ENCODE measurements at regions not wholly inside any gene's neighbourhood (a gene's known extent, or its start where the extent isn't known, plus 50 kb on each side); places are given as distances from the start of the nearest gene placed in this dataset.

- no peak for TF ChIP-seq CTCF (IDR thresholded peaks at IDR 0.05)
- no peaks in the 10 kb centered on the region for H3K9me3 ChIP-seq
- no peaks in the 10 kb centered on the region for H3K27me3 ChIP-seq
- intact Hi-C loops (cut with DNase I): no loop called here
- H3K27ac ChIP-seq: no peak overlapping the region
- DNase-seq: no peak
- H3K4me1 ChIP-seq (ENCODE audit: insufficient read depth): peaks cover 4% of the 10 kb centered on the region
- 94 to 100% (median 98%) methylated on average over 1 of the region's 1 CpG for WGBS, 3 donors
- no peaks in the 10 kb centered on the region for H3K36me3 ChIP-seq
- H3K4me3 ChIP-seq: no peak overlapping the region
Observed at GRCh38 chr11:111045874-111046273, 199.7 kb upstream of the POU2AF2 start.

GRCh38 chr11:111045407-111045803 is 200.1 kb upstream of the POU2AF2 start:
- no peak overlapping the region for H3K27ac ChIP-seq
- H3K4me1 ChIP-seq (ENCODE audit: insufficient read depth): peaks cover 4% of the 10 kb centered on the region
- no peaks in the 10 kb centered on the region for H3K36me3 ChIP-seq
- no peak for DNase-seq
- no peak overlapping the region for H3K4me3 ChIP-seq
- H3K9me3 ChIP-seq: no peaks in the 10 kb centered on the region
- H3K27me3 ChIP-seq: no peaks in the 10 kb centered on the region
- TF ChIP-seq CTCF (IDR thresholded peaks at IDR 0.05) (no peak), POLR2A (IDR thresholded peaks at IDR 0.05) (no peak), EP300 (IDR thresholded peaks at IDR 0.05) (no peak)
- intact Hi-C loops (cut with DNase I): no loop called here

GRCh38 chr11:111044751-111045406 is 200.6 kb upstream of the POU2AF2 start:
- Histone ChIP-seq H3K9me3 (no peaks in the 10 kb centered on the region), H3K27me3 (no peaks in the 10 kb centered on the region), H3K4me1 (ENCODE audit: insufficient read depth) (peaks cover 4% of the 10 kb centered on the region), H3K36me3 (no peaks in the 10 kb centered on the region), H3K4me3 (no peak overlapping the region), H3K27ac (no peak overlapping the region)
- intact Hi-C loops (cut with DNase I): no loop called here
- no peak for DNase-seq
- TF ChIP-seq CTCF (IDR thresholded peaks at IDR 0.05): no peak
- no peak for TF ChIP-seq EP300 (IDR thresholded peaks at IDR 0.05)
- no peak for TF ChIP-seq POLR2A (IDR thresholded peaks at IDR 0.05)
- WGBS, 3 donors: 86 to 89% (median 89%) methylated on average over 6 of the region's 6 CpGs

GRCh38 chr11:111039982-111040381 is 205.5 kb upstream of the POU2AF2 start:
- Histone ChIP-seq H3K27me3 (no peaks in the 10 kb centered on the region), H3K4me3 (no peak overlapping the region), H3K36me3 (no peaks in the 10 kb centered on the region), H3K4me1 (ENCODE audit: insufficient read depth) (peaks cover 1% of the 10 kb centered on the region), H3K9me3 (no peaks in the 10 kb centered on the region), H3K27ac (no peak overlapping the region)
- intact Hi-C loops (cut with DNase I): no loop called here
- DNase-seq: no peak
- TF ChIP-seq POLR2A (IDR thresholded peaks at IDR 0.05): no peak
- no peak for TF ChIP-seq EP300 (IDR thresholded peaks at IDR 0.05)
- TF ChIP-seq CTCF (IDR thresholded peaks at IDR 0.05): no peak
- 79 to 87% (median 84%) methylated on average over 3 of the region's 3 CpGs for WGBS, 3 donors
